ENCODE measurements at regions not wholly inside any gene's neighbourhood (a gene's known extent, or its start where the extent isn't known, plus 50 kb on each side); places are given as distances from the start of the nearest gene placed in this dataset.

DNA sequence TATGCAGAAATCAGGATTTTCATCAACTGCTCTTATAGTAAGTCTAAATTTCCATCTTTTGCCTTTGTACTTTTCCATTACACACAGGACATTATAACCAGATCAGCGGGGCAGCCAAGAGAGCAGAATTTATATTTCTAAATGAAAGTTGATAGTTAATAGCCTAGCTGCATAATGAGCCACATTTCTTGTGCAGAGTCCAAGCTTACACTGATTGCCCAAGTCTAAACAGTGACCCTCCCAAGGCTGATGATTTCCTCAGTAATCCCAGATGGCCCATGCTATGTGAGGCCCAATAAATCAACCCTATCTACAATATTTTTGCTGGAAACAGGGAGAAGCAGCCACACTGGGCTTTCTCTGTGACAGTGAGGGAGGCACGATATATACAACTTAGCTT, 475.8 kb upstream of the KCNMB2 start:
- intact Hi-C loops (cut with micrococcal nuclease) = no loop called here
- FAIRE-seq (no peak), DNase-seq (ENCODE audit: low read depth, low spot score) (no peak)
- peak overlapping the region; percentile 4 for H2AFZ ChIP-seq (ENCODE audit: low read depth, low read length)
- H3K4me1 ChIP-seq (ENCODE audit: control insufficient read depth, extremely low read depth, insufficient read depth, low read length) = peaks cover 8% of the 10 kb centered on the region
- dilution Hi-C loops (cut with MboI; ENCODE audit: extremely low pct_ligation_motif_present, low sequenced_read_pairs) = no loop called here
- H3K4me2 ChIP-seq (ENCODE audit: insufficient read depth, low read length) = no peak overlapping the region
- no peak overlapping the region for H3K4me3 ChIP-seq (replicated peaks in 1 of 3; ENCODE audit: insufficient read depth in 1 of 3, low read depth in 1 of 3, low read length in 3 of 3)
- H4K20me1 ChIP-seq (replicated peaks; ENCODE audit: control insufficient read depth, extremely low read depth, insufficient read depth, low read length) = no peaks in the 10 kb centered on the region
- H3K9ac ChIP-seq (replicated peaks; ENCODE audit: extremely low read depth, insufficient read depth, low read length) = no peak overlapping the region
- H3K79me2 ChIP-seq (ENCODE audit: control insufficient read depth, insufficient read depth, low read length) = no peaks in the 10 kb centered on the region
- no peaks in the 10 kb centered on the region for H3K36me3 ChIP-seq (ENCODE audit: control insufficient read depth in 2 of 2, extremely low read depth in 1 of 2, insufficient read depth in 2 of 2, low read length in 2 of 2)
- no peaks in the 10 kb centered on the region for H3K9me3 ChIP-seq (replicated peaks; ENCODE audit: control insufficient read depth, insufficient read depth, low read length)
- no peaks in the 10 kb centered on the region for H3K9me1 ChIP-seq (replicated peaks; ENCODE audit: control insufficient read depth, extremely low read depth, insufficient read depth, low read length)
- no peaks in the 10 kb centered on the region for H3K27me3 ChIP-seq (ENCODE audit: control insufficient read depth in 2 of 2, insufficient read depth in 2 of 2, low read length in 2 of 2)
- CTCF ChIA-PET = no interaction called here
- BruUV-seq (replicated peaks) = no TSS peak
- no peak overlapping the region for H3K27ac ChIP-seq (ENCODE audit: insufficient read depth, low read depth, low read length)
- POLR2A ChIA-PET = no interaction called here
- no peak for TF ChIP-seq POLR2AphosphoS5 (IDR thresholded peaks at IDR 0.05; ENCODE audit: insufficient read depth, low read depth, low read length)
- TF ChIP-seq GATA2 (IDR thresholded peaks at IDR 0.05; ENCODE audit: insufficient read depth, insufficient read length, low read depth, low read length) = no peak
- TF ChIP-seq MYC (IDR thresholded peaks at IDR 0.05; ENCODE audit: low read depth, low read length) = no peak
- TF ChIP-seq JUN (IDR thresholded peaks at IDR 0.05; ENCODE audit: borderline replicate concordance, insufficient read depth, insufficient read length, low read depth) = no peak
- TF ChIP-seq, protein P1, sequence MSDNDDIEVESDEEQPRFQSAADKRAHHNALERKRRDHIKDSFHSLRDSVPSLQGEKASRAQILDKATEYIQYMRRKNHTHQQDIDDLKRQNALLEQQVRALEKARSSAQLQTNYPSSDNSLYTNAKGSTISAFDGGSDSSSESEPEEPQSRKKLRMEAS (IDR thresholded peaks at IDR 0.05; ENCODE audit: insufficient read depth, insufficient read length) = no peak
- TF ChIP-seq EZH2 (IDR thresholded peaks at IDR 0.05; ENCODE audit: borderline replicate concordance, low read depth, low read length, severe bottlenecking) = no peak
- no peak for TF ChIP-seq FOS (IDR thresholded peaks at IDR 0.05; ENCODE audit: borderline replicate concordance, insufficient read depth, low read length)
- TF ChIP-seq, protein P2, sequence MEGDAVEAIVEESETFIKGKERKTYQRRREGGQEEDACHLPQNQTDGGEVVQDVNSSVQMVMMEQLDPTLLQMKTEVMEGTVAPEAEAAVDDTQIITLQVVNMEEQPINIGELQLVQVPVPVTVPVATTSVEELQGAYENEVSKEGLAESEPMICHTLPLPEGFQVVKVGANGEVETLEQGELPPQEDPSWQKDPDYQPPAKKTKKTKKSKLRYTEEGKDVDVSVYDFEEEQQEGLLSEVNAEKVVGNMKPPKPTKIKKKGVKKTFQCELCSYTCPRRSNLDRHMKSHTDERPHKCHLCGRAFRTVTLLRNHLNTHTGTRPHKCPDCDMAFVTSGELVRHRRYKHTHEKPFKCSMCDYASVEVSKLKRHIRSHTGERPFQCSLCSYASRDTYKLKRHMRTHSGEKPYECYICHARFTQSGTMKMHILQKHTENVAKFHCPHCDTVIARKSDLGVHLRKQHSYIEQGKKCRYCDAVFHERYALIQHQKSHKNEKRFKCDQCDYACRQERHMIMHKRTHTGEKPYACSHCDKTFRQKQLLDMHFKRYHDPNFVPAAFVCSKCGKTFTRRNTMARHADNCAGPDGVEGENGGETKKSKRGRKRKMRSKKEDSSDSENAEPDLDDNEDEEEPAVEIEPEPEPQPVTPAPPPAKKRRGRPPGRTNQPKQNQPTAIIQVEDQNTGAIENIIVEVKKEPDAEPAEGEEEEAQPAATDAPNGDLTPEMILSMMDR (IDR thresholded peaks at IDR 0.05; ENCODE audit: extremely low read depth in 1 of 2, insufficient read depth in 1 of 2, low read depth in 1 of 2, low read length in 2 of 2) = no peak
- no peak for TF ChIP-seq POLR2A (IDR thresholded peaks at IDR 0.05; ENCODE audit: low read depth, low read length)
